DMS79 (cell line): ENCODE measurements at regions not wholly inside any gene's neighbourhood (a gene's known extent, or its start where the extent isn't known, plus 50 kb on each side); places are given as distances from the start of the nearest gene placed in this dataset.

Source experiments
- DNase-seq: peaks from one replicate; lab custom pipeline; 2025; lab: John Stamatoyannopoulos, UW

DNA sequence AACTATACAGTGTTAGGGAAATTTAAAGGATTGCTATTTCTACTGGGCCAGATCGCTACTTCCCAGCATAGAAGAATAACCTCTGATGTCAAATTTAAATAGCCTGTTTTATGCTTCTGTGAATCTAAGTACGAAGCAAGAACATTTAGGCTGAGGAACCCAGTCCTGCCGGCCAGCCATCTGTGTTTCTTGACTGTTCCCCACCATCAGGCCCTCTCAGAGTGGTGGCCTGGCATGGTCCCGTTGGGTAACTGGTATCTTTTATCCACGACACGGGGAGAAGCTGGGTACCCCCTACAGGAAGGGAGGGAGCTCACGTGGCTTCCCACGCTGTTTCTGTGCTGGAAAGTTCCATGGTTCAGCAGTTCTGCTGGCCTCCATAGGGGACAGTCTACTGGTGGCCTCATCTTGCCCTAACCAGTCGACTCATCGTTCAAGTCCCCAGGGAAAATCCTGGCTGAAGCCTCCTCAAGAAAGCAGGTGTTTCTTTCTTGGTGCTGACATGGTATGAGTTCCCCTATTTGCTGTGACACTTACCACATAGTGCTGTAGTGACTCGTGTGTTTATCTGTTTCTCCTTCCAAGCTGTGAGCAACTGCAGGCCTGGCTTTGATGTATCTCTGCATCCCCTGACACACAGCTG lies 201.7 kb upstream of the NLRP1 start:
- no peak for DNase-seq

DNA sequence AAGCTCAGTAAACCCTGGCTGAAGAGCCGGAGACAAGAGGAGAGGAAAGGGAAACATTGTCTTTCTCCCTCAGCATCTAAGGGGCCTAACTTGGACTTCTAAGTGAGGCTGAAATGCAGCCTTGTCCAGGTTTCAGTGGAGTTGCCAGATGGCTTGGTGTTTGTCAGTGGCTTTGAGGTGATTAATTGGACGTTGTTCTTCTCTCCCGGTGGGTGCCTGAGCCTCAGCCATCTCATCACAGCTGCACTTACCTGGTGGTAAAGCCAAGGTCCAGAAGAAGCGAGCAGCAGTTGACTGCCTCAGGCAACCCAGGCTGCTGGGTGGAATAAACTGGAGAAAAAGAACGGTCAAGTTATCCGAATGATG lies 202.2 kb upstream of the NLRP1 start:
- no peak for DNase-seq

DNA sequence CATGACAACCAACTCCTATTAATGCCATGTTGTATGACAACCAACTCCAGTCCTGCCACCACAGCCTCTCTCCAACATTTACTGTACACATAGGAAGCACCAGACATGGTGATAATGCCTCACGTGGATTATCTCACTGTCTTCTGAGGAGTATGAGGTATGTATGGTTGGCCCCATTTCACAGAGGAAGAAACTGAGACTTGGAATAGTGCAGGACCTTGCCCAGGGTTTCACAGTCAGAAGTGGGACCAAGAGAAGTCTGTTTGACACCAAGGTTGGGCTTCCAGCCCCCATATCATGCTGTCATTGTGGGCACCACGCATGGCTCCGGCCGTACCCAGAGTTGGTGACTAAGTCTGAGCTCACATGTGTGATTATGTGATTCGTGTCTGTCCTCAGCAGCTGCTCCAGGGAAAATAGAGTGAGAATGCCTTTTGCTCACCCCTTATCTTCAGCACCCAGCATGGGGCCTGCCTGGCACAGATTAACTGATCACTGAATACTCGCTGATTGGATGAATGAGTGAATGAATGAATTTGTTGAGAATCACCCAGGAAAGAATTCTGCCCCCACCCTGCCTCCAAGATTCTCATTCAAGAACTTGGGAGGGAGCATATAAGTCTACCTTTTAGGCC lies 204.1 kb upstream of the NLRP1 start:
- DNase-seq = no peak

DNA sequence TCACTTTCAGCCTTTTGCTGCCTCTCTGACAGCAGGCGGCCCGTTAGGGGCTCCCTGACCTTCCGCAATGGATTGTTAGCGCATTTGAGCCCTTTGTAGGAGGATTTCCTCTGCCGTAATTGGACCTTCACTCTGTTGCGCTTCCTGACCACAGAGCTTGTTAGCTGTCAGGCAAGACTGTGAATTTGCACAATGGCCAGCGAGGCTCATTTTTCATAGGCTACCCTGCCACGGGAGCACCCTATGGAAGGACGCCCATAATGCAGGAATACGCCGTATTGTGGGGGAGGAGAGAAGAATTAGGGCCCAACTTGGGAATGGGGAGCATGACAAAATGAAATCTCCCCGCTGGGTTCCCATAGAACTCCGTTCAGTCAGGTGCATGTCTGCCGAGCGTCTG lies 205.2 kb upstream of the NLRP1 start:
- DNase-seq = no peak

DNA sequence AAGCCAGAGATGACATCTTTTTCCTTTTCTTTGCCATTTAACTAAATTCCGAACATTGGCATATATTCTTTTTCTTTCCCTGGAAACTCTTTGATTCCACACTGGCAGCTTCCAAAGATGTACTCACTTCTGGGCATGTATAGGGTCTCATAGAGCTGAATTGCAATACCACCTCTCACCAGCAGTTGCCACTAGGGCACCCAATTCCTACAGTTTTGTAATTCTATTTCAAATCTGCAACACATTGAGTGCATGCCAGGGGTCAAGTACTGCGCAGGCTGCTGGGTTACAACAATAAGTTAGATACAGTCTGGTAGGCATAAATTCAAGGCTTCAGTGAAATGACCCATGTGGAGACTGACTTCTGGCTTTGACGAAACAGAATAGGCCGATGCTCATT lies 208.8 kb upstream of the NLRP1 start:
- no peak for DNase-seq

DNA sequence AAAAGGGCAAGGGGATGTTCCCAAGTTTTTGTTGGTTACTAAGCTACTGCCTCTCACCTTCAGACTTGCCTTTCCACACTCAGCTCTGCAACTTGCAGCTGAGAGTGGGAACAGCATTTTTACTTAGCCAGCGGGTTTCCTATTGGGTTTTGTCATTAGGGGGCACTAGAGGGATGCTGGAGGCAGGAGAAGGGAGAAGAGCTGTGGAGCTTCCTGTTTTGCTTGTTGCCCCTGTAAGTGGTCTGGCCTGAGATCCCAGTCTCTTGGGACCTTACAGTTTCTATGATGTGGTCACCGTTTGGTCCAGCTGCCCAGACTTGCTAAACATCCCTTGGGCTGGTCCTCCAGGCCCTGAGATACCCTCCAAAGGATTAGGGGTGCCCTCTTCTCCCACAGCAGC lies 209.6 kb upstream of the NLRP1 start:
- no peak for DNase-seq

DNA sequence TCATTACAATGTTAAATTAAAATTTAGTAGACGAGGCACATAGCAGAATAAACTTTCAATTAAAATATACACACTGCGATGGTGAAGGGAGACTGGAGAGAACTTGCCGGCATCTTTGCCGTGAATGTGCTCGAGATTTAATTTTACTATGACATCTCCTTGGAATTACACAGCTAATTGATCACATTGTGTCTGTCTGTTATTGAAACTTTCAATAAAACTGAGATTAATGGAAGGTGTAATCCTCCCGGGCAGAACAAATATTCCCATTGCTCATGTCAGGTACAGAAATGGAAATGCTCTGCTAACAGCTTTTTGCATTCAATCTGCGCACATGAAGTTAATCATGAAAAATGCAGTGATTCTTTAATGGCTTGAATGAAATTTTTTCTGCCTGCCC lies 210.1 kb upstream of the NLRP1 start:
- no peak for DNase-seq

DNA sequence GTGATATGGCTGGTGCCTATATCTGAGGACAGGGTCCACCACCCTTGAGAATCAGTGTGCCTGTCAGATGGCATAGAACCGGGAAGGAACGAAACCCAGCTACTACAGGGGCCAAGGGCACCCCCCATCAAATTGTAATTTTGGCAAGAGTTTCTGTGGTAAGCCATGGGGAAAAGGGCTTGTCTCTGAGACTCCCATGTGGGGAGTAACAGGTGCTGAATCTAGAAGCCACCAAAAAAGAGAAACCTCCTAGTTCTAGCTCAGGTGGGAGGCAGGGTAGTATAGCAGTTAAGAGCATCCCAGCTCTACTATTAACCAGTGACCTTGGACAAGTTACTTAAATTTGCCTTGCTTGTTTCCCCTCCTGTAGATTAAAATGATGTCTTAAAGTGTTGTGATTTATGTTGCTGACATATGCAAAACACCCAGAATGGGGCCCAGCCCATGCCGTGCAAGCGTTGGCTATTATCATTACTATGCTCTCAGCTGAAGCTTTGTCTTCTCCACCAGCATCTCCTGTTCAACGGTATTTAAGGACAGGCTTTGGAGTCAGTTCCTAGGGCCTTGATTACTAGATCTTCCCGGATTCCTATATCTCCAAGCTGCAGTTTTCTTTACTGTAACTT lies 210.7 kb upstream of the NLRP1 start:
- no peak for DNase-seq

DNA sequence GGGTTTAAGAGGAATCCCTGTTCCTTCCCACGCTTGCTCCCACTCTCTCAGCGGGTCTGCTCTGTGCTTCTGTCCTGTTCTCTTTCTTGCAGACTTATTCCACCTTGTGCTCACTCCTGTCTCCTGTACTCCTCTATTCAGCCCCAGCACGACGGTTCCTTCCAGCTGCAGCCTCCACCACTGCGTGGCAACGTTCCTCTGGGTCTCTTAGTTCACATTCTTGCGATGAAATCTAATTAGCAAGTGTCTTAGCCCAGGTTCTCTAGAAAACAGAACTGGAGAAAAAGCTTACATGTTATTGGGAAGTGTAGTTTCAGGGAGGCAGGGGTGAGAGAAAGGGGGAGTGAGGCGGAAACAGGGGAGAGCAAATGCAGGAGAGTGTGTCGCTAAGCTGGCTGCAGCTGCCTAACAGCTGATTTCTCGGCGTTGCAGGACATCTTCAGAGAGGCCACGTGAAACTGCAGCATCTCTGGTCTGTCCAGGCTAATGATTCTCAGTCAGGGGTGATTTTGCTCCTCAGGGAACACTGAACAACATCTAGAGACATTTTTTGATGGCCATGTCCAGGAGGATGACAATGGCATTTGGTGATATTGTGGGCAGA lies 213.2 kb upstream of the NLRP1 start:
- DNase-seq = no peak

DNA sequence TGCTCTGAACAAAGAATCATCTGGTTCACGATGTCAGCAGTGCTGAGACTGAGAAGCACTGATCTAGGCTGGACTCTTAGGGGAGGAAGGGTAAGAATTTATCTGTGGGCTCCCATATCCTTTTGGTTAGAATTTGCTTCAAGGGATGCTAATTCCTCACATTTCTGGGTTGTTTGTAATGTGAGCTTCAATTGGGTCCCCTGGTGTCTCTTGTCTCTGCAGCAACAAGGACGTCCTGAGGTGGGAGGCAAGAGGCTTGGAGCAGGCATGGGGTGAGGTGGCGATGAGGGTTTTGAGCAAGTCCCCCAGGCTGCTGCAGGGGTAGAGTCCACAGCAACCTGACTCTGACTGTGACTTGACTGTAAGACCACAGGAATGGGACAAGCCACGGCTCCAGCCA lies 213.8 kb upstream of the NLRP1 start:
- DNase-seq = no peak

DNA sequence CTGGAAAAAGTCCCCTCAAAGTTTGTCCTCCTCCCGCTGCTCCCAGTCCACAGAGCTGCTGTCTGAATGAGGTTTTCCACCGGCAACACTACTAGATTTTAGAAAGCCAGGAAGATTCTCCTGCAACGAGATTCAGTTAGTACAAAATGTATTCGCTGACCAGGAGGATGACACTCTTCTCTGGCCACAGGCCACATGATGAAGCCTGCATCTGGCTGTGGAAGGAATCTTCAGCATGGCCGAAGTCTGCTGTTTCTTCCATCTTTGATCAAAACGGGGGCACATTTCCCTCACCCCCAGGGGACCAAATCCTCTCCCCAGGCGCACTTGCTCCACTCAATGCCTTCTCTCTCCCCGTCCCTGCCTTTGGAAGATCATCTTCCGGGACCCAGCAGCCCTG lies 215.8 kb upstream of the NLRP1 start:
- DNase-seq = no peak

DNA sequence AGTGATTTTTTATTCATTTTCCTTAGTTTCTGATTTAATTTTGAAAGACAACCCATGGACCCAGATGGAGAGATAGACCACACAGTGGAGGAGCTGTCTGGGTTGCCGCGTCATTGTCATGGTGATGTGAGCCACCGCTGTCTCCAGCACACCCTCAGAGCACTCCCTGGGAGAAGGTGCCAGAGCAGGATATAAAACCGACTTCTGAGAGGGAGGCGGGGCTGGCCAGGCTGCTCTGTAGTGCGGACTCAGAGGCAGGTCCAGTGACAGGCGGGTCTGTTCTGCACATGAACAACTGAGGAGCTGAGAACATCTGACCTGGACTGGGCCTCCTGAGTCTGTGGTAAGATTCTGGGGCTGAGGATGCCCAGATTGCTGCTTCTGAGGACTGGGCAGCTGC lies 216.3 kb upstream of the NLRP1 start:
- no peak for DNase-seq

DNA sequence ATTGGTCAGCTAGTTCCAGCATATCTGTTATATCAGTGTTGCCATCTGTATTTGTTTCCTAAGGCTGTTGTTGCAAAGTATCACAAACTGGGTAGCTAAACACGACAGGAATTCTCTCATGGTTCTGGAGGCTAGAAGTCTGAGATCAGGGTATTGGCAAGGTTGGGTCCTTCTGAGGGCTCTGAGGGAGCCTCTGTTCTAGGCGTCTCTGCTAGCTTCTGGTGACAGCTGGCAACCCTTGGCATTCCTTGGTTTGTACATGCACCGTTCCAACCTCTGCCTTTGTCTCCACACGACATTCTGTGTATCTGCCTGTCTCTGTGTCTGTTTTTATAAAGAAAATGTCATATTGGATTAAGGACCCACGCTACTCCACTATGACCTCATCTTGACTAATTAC lies 219.9 kb upstream of the NLRP1 start:
- no peak for DNase-seq

DNA sequence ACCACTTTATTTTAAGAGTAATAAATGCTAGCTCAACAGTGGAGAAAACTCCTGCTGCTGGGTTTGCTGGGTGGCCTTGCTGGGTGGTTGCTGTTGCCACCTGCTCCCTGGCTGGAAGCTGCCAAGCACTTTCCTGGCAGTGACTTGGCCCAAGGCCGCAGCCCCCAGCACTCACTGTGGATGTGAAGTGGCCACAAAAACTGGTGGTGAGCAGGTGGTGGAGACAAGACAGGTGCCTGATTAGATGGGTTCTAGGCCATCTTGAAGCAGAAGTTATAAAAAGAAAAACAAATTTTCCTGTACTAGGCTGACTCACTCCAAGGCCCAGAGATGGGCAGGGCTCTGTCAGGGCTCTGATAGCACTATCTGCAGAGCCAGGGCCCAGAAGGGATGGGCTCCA lies 224.7 kb upstream of the NLRP1 start:
- DNase-seq = no peak

DNA sequence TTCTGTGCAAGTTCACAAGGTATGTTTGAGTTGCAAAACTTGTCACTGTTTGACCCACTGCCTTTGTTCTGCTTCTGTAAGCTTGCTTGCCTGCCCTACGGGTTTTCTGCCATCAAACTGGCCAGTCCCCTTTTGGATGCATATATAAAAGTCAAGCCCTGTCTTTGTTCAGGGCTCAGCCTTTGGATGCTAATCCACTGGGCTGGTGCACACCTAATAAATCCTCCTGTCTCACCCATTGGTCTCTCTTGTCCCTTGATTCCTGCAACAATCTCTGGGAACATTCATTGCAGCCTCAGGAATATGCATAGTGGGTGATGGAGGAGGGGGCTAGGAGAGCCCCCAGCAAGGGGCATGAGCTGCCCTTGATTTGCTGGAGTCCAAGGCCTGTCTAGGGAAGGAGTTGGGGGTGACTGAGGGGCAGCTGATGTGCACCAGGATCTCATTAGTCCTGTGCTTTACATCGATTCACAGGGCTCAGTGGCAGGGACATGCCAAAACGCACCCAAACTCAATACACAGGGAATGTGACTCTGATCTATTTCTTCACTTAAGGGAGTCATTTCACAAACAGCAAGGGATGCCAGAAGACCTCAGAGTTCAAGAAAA lies 225.4 kb upstream of the NLRP1 start:
- DNase-seq = no peak

DNA sequence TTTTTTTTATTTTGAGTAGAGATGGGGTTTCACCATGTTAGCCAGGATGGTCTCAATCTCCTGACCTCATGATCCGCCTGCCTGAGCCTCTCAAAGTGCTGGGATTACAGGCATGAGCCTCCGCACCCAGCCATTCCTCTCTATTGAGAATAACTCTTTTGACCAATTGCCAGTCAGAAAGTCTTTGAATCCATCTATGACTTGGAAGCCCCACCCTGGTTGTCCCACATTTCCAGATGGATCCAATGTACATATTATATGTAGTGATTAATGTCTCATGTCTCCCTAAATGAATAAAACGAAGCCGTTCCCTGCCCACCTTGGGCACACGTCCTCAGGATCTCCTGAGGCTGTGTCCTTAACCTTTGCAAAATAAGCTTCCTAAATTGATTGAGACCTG lies 228.3 kb upstream of the NLRP1 start:
- DNase-seq = no peak

DNA sequence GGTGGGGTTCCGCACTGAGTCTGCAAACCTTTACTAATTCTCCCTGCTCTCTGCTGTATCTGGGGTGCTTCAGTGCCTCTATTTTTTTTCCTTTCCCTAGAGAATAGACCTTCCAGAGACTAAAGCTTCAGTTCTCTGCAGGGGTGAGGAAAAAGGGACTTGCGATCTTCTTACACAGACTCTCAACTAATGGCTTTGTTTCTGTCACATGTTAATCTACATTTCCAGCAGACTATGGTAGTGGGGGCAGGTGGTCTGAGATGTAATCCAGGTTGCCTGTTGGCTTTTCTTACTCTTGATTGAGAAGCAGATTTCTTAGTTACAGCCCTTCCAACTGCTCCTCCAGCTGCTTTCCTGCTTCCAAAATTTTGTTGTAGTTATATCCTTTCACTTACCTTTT lies 229.0 kb upstream of the NLRP1 start:
- no peak for DNase-seq

DNA sequence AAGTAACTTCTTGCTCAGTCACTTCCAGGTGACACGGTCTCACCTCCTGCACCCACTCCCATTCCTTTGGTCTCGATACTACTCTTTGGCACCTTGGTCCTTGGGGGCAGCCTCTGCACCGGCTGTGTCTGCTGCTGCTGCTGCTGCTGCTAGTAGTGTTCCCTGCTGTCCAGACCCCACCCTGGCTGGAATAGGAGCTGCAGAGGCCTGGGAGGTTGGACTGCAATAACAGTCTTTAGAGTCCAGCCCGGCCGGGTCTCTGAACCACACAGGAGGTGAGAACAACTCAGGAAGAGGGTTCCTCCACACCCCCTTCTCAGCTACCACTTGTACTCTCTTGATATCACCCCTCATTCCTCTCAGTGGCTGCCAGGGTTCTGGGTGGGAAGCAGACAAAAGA lies 231.1 kb upstream of the NLRP1 start:
- no peak for DNase-seq

DNA sequence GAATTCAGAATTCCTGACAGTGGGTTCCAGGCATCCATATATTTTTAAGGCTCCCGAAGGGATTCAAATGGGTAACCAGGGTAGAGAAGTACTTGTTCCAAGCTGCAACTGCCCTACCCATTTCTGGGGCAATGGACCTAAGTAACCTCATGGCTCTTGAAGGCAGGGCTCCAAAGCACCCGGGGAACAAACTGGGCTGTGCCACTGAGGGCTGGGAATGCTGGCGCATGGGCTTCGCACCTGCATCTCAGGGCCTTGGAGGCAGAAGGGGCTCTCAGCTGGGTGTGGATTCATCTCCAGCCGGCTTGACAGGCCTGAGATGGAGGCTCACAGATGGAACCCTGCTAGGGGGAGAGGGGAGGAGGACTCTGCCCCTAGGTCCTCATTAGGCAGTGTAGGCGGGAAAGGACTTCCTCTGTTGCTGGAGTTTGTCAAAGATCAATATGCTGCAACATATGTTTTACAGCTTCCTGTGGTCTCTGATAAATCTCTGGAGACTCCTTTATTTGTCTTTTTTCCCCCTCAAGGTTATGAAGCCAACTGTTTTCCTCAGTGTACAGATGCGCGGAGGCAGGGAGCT lies 232.3 kb upstream of the NLRP1 start:
- DNase-seq = no peak

DNA sequence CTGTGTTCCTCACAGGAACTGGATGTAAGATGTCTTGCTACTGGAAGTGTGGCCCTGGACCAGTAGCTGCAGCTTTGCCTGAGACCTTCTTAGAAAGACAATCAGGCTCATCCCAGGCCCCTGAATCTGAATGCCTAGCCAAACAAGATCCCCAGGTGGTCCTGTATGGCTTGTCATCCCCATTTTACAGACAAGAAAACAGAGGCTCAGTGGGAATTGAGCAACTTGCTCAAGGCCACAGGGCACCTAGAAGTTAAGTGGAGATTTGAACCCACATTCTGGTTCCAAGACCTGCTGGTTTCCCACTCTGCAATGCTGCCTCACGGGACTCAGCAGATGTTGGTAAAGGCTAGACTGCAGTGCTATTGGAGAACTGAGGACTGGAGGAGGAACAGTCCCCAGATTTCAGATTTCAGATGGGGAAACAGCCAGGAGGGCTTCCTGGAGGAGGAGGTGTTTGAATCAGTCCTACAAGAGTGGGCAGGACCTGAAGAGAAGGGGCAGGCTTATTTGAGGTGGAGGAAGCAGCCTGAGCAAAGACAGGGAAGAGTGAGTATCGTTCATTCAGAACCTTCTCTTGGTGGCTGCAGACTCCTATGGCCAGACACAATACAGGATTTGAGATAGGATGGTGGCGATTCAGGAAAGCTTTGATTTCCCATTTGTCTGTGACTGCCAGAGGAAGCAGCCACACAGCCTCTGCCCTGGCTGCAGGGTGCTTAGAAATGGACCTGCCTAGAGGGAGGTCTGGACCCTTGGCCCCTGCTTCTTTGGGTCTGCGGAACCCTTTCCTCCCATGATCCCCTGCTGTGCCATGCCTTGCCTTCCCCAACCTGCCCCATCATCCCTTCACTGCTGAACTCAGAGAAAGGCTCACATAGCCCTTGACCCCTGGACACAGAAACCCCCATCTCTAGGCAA lies 233.4 kb upstream of the NLRP1 start:
- no peak for DNase-seq

DNA sequence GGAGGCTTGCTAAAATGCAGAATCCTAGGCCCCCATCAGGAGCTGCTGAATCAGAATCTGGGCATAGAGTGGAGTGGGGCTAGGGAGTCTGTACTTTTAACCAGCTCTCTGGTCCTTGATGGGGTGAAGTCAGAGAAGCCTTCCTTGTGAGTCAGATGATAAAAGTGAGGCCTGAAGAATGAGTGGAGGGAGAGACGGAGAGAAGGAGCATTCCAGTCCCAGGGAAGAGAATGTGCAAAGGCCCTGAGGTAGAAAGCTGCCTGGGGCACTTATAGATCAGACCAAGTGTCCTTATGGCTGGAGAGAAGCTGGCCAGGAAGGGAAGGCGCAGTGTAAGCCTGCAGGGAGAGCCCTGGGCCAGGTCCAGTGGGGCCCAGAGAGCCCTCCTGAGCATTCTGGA lies 235.1 kb upstream of the NLRP1 start:
- DNase-seq = no peak
